ENCODE measurements at regions not wholly inside any gene's neighbourhood (a gene's known extent, or its start where the extent isn't known, plus 50 kb on each side); places are given as distances from the start of the nearest gene placed in this dataset.

DNA sequence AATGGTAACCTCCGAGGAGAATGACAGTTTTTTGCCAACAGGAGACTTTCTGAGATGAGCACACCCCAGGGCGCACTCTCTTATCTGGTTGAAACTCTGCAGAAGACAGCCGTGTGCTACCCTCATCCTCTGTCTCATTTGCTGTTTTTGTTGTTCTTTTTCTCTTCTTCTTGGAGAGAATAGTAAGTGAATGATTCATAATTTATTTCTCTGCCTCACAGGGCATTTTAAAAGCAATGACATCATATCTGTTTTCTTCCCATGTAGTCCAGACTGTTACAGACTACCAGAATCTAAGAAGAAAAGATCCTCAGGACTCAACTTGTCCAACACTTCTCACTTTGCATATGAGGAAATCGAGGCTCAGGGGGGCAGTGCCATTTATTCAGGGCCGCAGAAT lies 771.1 kb upstream of the GRM7 start:
- Histone ChIP-seq H3K4me3 (no peak overlapping the region), H3K27ac (no peak overlapping the region), H3K4me1 (no peaks in the 10 kb centered on the region), H3K9me3 (no peaks in the 10 kb centered on the region), H3K36me3 (ENCODE audit: low read depth, missing control alignments) (no peaks in the 10 kb centered on the region), H3K27me3 (no peaks in the 10 kb centered on the region)
- 68 to 70% methylated on average over 5 of the region's 5 CpGs for WGBS, 2 donors
- TF ChIP-seq POLR2A (IDR thresholded peaks at IDR 0.05) (no peak), CTCF (IDR thresholded peaks at IDR 0.05) (no peak)
- no peak for DNase-seq
- intact Hi-C loops (cut with DNase I; ENCODE audit: low total_unique reads), result no loop called here

- intact Hi-C loops (cut with DNase I; ENCODE audit: low total_unique reads), result no loop called here
- Histone ChIP-seq H3K9me3 (no peaks in the 10 kb centered on the region), H3K36me3 (ENCODE audit: low read depth, missing control alignments) (no peaks in the 10 kb centered on the region), H3K4me1 (no peaks in the 10 kb centered on the region), H3K27ac (no peak overlapping the region), H3K27me3 (no peaks in the 10 kb centered on the region), H3K4me3 (no peak overlapping the region)
- DNase-seq, result no peak
- TF ChIP-seq POLR2A (IDR thresholded peaks at IDR 0.05) (no peak), CTCF (IDR thresholded peaks at IDR 0.05) (no peak)
- WGBS, 2 donors, result 84% methylated on average over 3 of the region's 3 CpGs
These were observed 769.7 kb upstream of the GRM7 start for GRCh38 chr3:6091262-6091661.

DNA sequence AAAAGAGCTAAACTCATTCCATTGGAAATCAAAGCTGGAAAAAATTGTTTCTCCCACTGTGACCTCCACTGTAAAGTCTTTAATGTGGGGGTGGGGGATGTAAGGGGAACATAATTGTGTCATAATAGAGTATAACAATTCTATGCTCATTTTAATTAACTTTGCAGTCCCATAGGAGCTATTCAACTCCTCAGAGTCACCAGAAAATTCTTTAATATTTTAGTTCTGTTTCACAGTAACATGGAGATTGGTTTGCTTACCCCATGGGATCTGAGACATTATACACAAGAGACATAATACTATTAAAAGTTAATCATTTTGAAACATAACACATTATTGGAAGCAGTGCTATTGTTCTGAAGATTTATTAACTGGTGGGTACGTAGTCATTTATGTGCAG lies 765.9 kb upstream of the GRM7 start:
- H3K9me3 ChIP-seq, result no peaks in the 10 kb centered on the region
- H3K4me3 ChIP-seq, result no peak overlapping the region
- no peak for DNase-seq
- no peak overlapping the region for H3K27ac ChIP-seq
- WGBS, 2 donors, result 87 to 88% methylated on average over 1 of the region's 1 CpG
- no peaks in the 10 kb centered on the region for H3K4me1 ChIP-seq
- intact Hi-C loops (cut with DNase I; ENCODE audit: low total_unique reads), result no loop called here
- H3K36me3 ChIP-seq (ENCODE audit: low read depth, missing control alignments), result no peaks in the 10 kb centered on the region
- TF ChIP-seq CTCF (IDR thresholded peaks at IDR 0.05) (no peak), POLR2A (IDR thresholded peaks at IDR 0.05) (no peak)
- H3K27me3 ChIP-seq, result no peaks in the 10 kb centered on the region

- 56 to 65% methylated on average over 2 of the region's 2 CpGs for WGBS, 2 donors
- Histone ChIP-seq H3K27me3 (no peaks in the 10 kb centered on the region), H3K27ac (no peak overlapping the region), H3K4me3 (no peak overlapping the region), H3K4me1 (no peaks in the 10 kb centered on the region), H3K36me3 (ENCODE audit: low read depth, missing control alignments) (no peaks in the 10 kb centered on the region), H3K9me3 (no peaks in the 10 kb centered on the region)
- DNase-seq, result no peak
- TF ChIP-seq CTCF (IDR thresholded peaks at IDR 0.05) (no peak), POLR2A (IDR thresholded peaks at IDR 0.05) (no peak)
- intact Hi-C loops (cut with DNase I; ENCODE audit: low total_unique reads), result no loop called here
These were observed 763.9 kb upstream of the GRM7 start for GRCh38 chr3:6097021-6097420.

DNA sequence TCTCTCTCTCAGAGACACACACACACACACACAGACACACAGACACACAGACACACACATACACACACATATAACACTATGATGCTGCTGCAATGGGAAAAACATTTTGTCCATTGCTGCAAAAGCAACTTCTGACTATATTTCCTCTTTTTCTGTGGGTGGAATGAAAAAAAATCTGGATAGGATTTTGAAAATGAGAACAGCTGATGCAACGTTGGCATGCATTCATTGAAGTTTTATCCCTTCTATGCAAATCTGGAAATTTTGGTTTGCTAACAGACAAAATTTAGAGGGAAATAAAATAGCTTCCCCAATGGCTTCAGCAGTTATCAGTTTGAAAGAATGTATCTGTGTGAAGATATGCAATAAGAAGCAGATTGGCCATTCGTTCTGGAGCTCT lies 763.4 kb upstream of the GRM7 start:
- H3K9me3 ChIP-seq, result no peaks in the 10 kb centered on the region
- no peak for DNase-seq
- H3K4me3 ChIP-seq, result no peak overlapping the region
- H3K27ac ChIP-seq, result no peak overlapping the region
- WGBS, 2 donors, result 41 to 53% methylated on average over 2 of the region's 2 CpGs
- TF ChIP-seq POLR2A (IDR thresholded peaks at IDR 0.05) (no peak), CTCF (IDR thresholded peaks at IDR 0.05) (no peak)
- H3K36me3 ChIP-seq (ENCODE audit: low read depth, missing control alignments), result no peaks in the 10 kb centered on the region
- H3K27me3 ChIP-seq, result no peaks in the 10 kb centered on the region
- intact Hi-C loops (cut with DNase I; ENCODE audit: low total_unique reads), result no loop called here
- H3K4me1 ChIP-seq, result no peaks in the 10 kb centered on the region

Measured in testis (tissue), 2 donors.